H9 (cell line): ENCODE measurements at regions not wholly inside any gene's neighbourhood (a gene's known extent, or its start where the extent isn't known, plus 50 kb on each side); places are given as distances from the start of the nearest gene placed in this dataset.

Experiments used
- DNase-seq: peaks from one replicate; pipeline ENCODE4 v3.0.0-alpha.2; 2017
- H2AFZ ChIP-seq: one replicate; pipeline ENCODE4 v1.6.1; 2013; ENCODE audit warnings: mild to moderate bottlenecking, low read length, control low read depth, moderate library complexity
- H2AK5ac ChIP-seq: 2 replicates; pipeline ENCODE4 v1.6.1; 2013; ENCODE audit warnings: low read length, control low read depth, mixed read lengths; ENCODE audit not compliant: insufficient read length
- H2BK120ac ChIP-seq: one replicate; pipeline ENCODE4 v1.6.1; 2013; ENCODE audit warnings: low read depth, mild to moderate bottlenecking, low read length, control low read depth, inconsistent platforms; ENCODE audit not compliant: poor library complexity, severe bottlenecking
- H2BK12ac ChIP-seq: 2 replicates; pipeline ENCODE4 v1.6.1; 2013; ENCODE audit warnings: low read length, control low read depth, mixed read lengths, low read depth; ENCODE audit not compliant: insufficient read length
- H2BK15ac ChIP-seq: 2 replicates; pipeline ENCODE4 v1.6.1; 2013; ENCODE audit warnings: low read depth, low read length, control low read depth
- H2BK20ac ChIP-seq: one replicate; pipeline ENCODE4 v1.6.1; 2013; ENCODE audit warnings: low read depth, mild to moderate bottlenecking, low read length, control low read depth, inconsistent platforms; ENCODE audit not compliant: poor library complexity, severe bottlenecking
- H2BK5ac ChIP-seq: 2 replicates; pipeline ENCODE4 v1.6.1; 2013; ENCODE audit warnings: low read length, control low read depth, mixed read lengths; ENCODE audit not compliant: insufficient read length
- H3K14ac ChIP-seq: 2 replicates; pipeline ENCODE4 v1.6.1; 2013; ENCODE audit warnings: low read length, control low read depth; ENCODE audit not compliant: insufficient read depth
- H3K18ac ChIP-seq: 2 replicates; pipeline ENCODE4 v1.6.1; 2013; ENCODE audit warnings: low read depth, mild to moderate bottlenecking, mixed read lengths, low read length, control low read depth; ENCODE audit not compliant: insufficient read length
- H3K23ac ChIP-seq: 2 replicates; pipeline ENCODE4 v1.6.1; 2013; ENCODE audit warnings: low read length, control low read depth, mixed read lengths, low read depth; ENCODE audit not compliant: insufficient read length
- H3K23me2 ChIP-seq: 2 replicates; pipeline ENCODE4 v1.6.1; 2013; ENCODE audit warnings: low read depth, mild to moderate bottlenecking, mixed read lengths, low read length, control low read depth; ENCODE audit not compliant: insufficient read length, poor library complexity, severe bottlenecking
- H3K27ac ChIP-seq: 2 replicates; pipeline ENCODE4 v1.5.1; 2013; ENCODE audit warnings: low read length, control low read depth, mixed read lengths, low read depth; ENCODE audit not compliant: insufficient read length
- H3K27me3 ChIP-seq: 2 replicates; pipeline ENCODE4 v1.6.1; 2013; ENCODE audit warnings: low read length, control low read depth, inconsistent platforms; ENCODE audit not compliant: insufficient read depth
- H3K4ac ChIP-seq: 2 replicates; pipeline ENCODE4 v1.6.1; 2013; ENCODE audit warnings: low read depth, mild to moderate bottlenecking, control low read depth, inconsistent platforms, low read length, moderate library complexity
- H3K4me1 ChIP-seq: 2 replicates; pipeline ENCODE4 v1.6.1; 2013; ENCODE audit warnings: low read length, control low read depth, inconsistent platforms; ENCODE audit not compliant: insufficient read depth
- H3K4me2 ChIP-seq: 2 replicates; pipeline ENCODE4 v1.6.1; 2013; ENCODE audit warnings: low read length, control low read depth, mixed read lengths; ENCODE audit not compliant: insufficient read length, insufficient read depth
- H3K56ac ChIP-seq: 2 replicates; pipeline ENCODE4 v1.6.1; 2013; ENCODE audit warnings: low read depth, mild to moderate bottlenecking, mixed read lengths, low read length, control low read depth; ENCODE audit not compliant: insufficient read length
- H3K79me1 ChIP-seq: 2 replicates; pipeline ENCODE4 v1.6.1; 2013; ENCODE audit warnings: low read depth, mild to moderate bottlenecking, moderate library complexity, low read length, control low read depth, inconsistent platforms; ENCODE audit not compliant: insufficient read depth, poor library complexity, severe bottlenecking
- H3K79me2 ChIP-seq: 2 replicates; pipeline ENCODE4 v1.6.1; 2013; ENCODE audit warnings: low read length, control low read depth, inconsistent platforms; ENCODE audit not compliant: insufficient read depth
- H3K9ac ChIP-seq: 2 replicates; pipeline ENCODE4 v1.6.1; 2013; ENCODE audit warnings: low read length, control low read depth, mixed read lengths; ENCODE audit not compliant: insufficient read length; ENCODE audit errors: extremely low read depth
- H3K9me3 ChIP-seq: one replicate; pipeline ENCODE4 v1.6.1; 2013; ENCODE audit warnings: low read depth, low read length, inconsistent platforms; ENCODE audit not compliant: control insufficient read depth
- H3T11ph ChIP-seq: one replicate; pipeline ENCODE4 v1.6.1; 2013; ENCODE audit warnings: mild to moderate bottlenecking, low read length, control low read depth, inconsistent platforms
- H4K20me1 ChIP-seq: one replicate; pipeline ENCODE4 v1.6.1; 2013; ENCODE audit not compliant: control insufficient read depth, insufficient read length, insufficient read depth
- H4K5ac ChIP-seq: 2 replicates; pipeline ENCODE4 v1.6.1; 2013; ENCODE audit warnings: low read depth, mild to moderate bottlenecking, mixed read lengths, low read length, control low read depth; ENCODE audit not compliant: insufficient read length
- H4K8ac ChIP-seq: replicated peaks from 2 replicates; pipeline ENCODE4 v1.6.1; 2013; ENCODE audit warnings: low read length, control low read depth, mixed read lengths, low read depth; ENCODE audit not compliant: insufficient read length
- H4K91ac ChIP-seq: 2 replicates; pipeline ENCODE4 v1.6.1; 2013; ENCODE audit warnings: low read depth, mild to moderate bottlenecking, moderate library complexity, mixed read lengths, low read length, control low read depth; ENCODE audit not compliant: insufficient read length
- H3K27ac Mint-ChIP-seq, 3 experiments: 2 replicates in 2 of 3; 3 replicates in 1 of 3; pipeline ENCODE4 v1.8.0; 2020 to 2021; ENCODE audit warnings: mixed read lengths in 3 of 3, mild to moderate bottlenecking in 1 of 3, moderate library complexity in 1 of 3
- H3K27me3 Mint-ChIP-seq: 2 replicates; pipeline ENCODE4 v1.8.0; 2021; ENCODE audit warnings: low read depth, mild to moderate bottlenecking, moderate library complexity, mixed read lengths
- H3K36me3 Mint-ChIP-seq, 3 experiments: 2 replicates in 2 of 3; 3 replicates in 1 of 3; pipeline ENCODE4 v1.8.0; 2020 to 2021; ENCODE audit warnings: low read depth in 3 of 3, mixed read lengths in 3 of 3; ENCODE audit not compliant: insufficient read depth in 1 of 3
- H3K4me1 Mint-ChIP-seq, 2 experiments: 2 replicates each; pipeline ENCODE4 v1.8.0; 2020; ENCODE audit warnings: mixed read lengths in 2 of 2
- H3K4me3 Mint-ChIP-seq, 2 experiments: 2 replicates in 1 of 2; 3 replicates in 1 of 2; pipeline ENCODE4 v1.8.0; 2020 to 2021; ENCODE audit warnings: mild to moderate bottlenecking in 2 of 2, mixed read lengths in 2 of 2, moderate library complexity in 1 of 2
- H3K9me3 Mint-ChIP-seq, 2 experiments: 2 replicates in 1 of 2; 3 replicates in 1 of 2; pipeline ENCODE4 v1.8.0; 2020; ENCODE audit warnings: mild to moderate bottlenecking in 2 of 2, mixed read lengths in 2 of 2, moderate library complexity in 1 of 2
- CTCF ChIP-seq: fragments of 200-600 bp; sonication (generic); conservative IDR thresholded peaks from 3 replicates; pipeline ENCODE4 v1.8.0; 2021; ENCODE audit warnings: antibody characterized with exemption, mild to moderate bottlenecking
- WGBS: extraction: QIAGEN DNeasy Blood & Tissue Kit; methylation state at CpG from one replicate; pipeline ENCODE4 v1.1.7; 2013; ENCODE audit warnings: missing lambda C conversion rate, low lambda C conversion rate, mixed read lengths; ENCODE audit not compliant: insufficient read length; ENCODE audit errors: extremely low coverage; 5-methylcytosine and 5-hydroxymethylcytosine counted together

DNA sequence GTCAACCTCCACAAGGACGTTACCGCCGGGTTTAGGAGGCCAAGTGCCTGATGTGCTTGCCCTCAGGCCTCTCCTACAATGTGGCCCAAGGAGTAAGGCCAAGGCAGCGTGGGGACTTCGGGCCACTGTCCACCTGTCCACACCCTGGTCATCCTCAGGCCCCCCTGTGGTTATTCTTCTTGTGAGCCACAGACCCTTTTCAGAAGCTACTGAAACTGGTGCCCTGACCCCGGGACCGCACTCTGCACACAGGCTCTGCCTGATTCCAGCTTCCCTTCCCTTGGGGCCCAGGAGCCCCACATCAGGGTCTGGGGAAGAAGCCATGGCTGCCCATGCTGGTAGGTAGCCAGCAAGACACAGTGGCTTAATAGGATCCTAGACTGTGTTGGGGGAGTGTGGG, 128.8 kb downstream of the OLFM1 start:
- Mint-ChIP-seq H3K27ac (no peak overlapping the region), H3K4me1 (peaks cover 27 to 50% of the 10 kb centered on the region in 2 experiments), H3K4me3 (no peak overlapping the region), H3K9me3 (peaks cover 3% of the 10 kb centered on the region in 2 experiments), H3K27me3 (peaks cover 4% of the 10 kb centered on the region), H3K36me3 (peaks cover 0 to 3% (median 0%) of the 10 kb centered on the region in 3 experiments; a peak in 2 of 7 replicates)
- Histone ChIP-seq H3T11ph (no peak overlapping the region), H2AFZ (no peak overlapping the region), H4K8ac (no peak overlapping the region), H3K79me2 (no peaks in the 10 kb centered on the region), H3K56ac (no peak overlapping the region), H4K91ac (no peak overlapping the region), H2AK5ac (no peak overlapping the region), H4K20me1 (no peaks in the 10 kb centered on the region), H2BK15ac (no peak overlapping the region), H3K4me2 (no peak overlapping the region), H3K27me3 (no peaks in the 10 kb centered on the region), H2BK12ac (no peak overlapping the region), H3K4me1 (peaks cover 8% of the 10 kb centered on the region; the same call in 1 of the 2 replicates), H2BK120ac (no peak overlapping the region), H3K27ac (no peak overlapping the region), H3K23ac (no peak overlapping the region), H3K14ac (no peak overlapping the region; the same call in 1 of the 2 replicates), H3K23me2 (no peaks in the 10 kb centered on the region), H2BK5ac (no peak overlapping the region), H3K18ac (no peak overlapping the region), H3K9ac (no peak overlapping the region), H3K79me1 (no peaks in the 10 kb centered on the region), H3K4ac (no peak overlapping the region), H3K9me3 (no peaks in the 10 kb centered on the region), H4K5ac (no peak overlapping the region), H2BK20ac (no peak overlapping the region)
- no peak for TF ChIP-seq CTCF
- WGBS, result no CpG with 5 or more reads among the region's 7 CpGs
- no peak for DNase-seq
